SK-N-MC (cell line): ENCODE measurements at regions not wholly inside any gene's neighbourhood (a gene's known extent, or its start where the extent isn't known, plus 50 kb on each side); places are given as distances from the start of the nearest gene placed in this dataset.
"Not testable (repeated sequence)": the region's sequence is repeated elsewhere in the genome, so short reads cannot be mapped to it uniquely, and the experiment has no call there.

Experiments
- DNase-seq: peaks from one replicate; pipeline ENCODE4 v3.0.0-alpha.2; 2011; ENCODE audit warnings: low read depth, low spot score
- H3K27ac ChIP-seq: fragments of 200-600 bp; sonication (generic); 2 replicates; pipeline ENCODE4 v1.5.1; 2016; ENCODE audit warnings: mixed run types
- H3K36me3 ChIP-seq: fragments of 200-600 bp; sonication (generic); 2 replicates; pipeline ENCODE4 v1.6.1; 2017; ENCODE audit warnings: antibody characterized with exemption, low read length, mixed read lengths; ENCODE audit not compliant: insufficient read depth
- H3K4me3 ChIP-seq: fragments of 200-600 bp; sonication (generic); 2 replicates; pipeline ENCODE4 v1.5.1; 2016
- H3K9ac ChIP-seq: fragments of 200-600 bp; sonication (generic); 2 replicates; pipeline ENCODE4 v1.8.0; 2017; ENCODE audit warnings: mixed run types, mixed read lengths; ENCODE audit not compliant: insufficient read length
- H3K9me3 ChIP-seq: fragments of 200-600 bp; sonication (generic); 2 replicates; pipeline ENCODE4 v1.6.1; 2017; ENCODE audit warnings: low read depth, mild to moderate bottlenecking, antibody characterized with exemption, low read length, moderate library complexity, mixed read lengths
- EZH2 ChIP-seq: fragments of 200-600 bp; sonication (generic); IDR thresholded peaks from one replicate; pipeline ENCODE4 v1.6.1; 2017; ENCODE audit warnings: antibody characterized with exemption
- FOXP2 ChIP-seq: optimal IDR thresholded peaks from 2 replicates; pipeline ENCODE3; 2011; ENCODE audit warnings: mild to moderate bottlenecking, moderate library complexity; ENCODE audit not compliant: insufficient read depth; ENCODE audit errors: extremely low read length, control extremely low read depth
- POLR2AphosphoS5 ChIP-seq: IDR thresholded peaks from 2 replicates; pipeline ENCODE4 v1.6.1; 2012; ENCODE audit warnings: mild to moderate bottlenecking, low read depth, low read length, borderline replicate concordance

- H3K9me3 ChIP-seq = no peaks in the 10 kb centered on the region
Observed at GRCh38 chr9:40914772-40915659, 213.5 kb downstream of the FOXD4L6 start.

GRCh38 chr9:40913928-40914673 is 214.4 kb downstream of the FOXD4L6 start:
- Histone ChIP-seq H3K36me3 (no peaks in the 10 kb centered on the region), H3K9me3 (no peaks in the 10 kb centered on the region), H3K9ac (no peak overlapping the region), H3K4me3 (no peak overlapping the region), H3K27ac (no peak overlapping the region)
- TF ChIP-seq EZH2 = no peak
- TF ChIP-seq POLR2AphosphoS5 = no peak
- no peak for TF ChIP-seq FOXP2
- DNase-seq = no peak

More at GRCh38 chr9:40914772-40915659, 213.5 kb downstream of the FOXD4L6 start:
- Histone ChIP-seq H3K9ac (no peak overlapping the region), H3K36me3 (no peaks in the 10 kb centered on the region), H3K27ac (no peak overlapping the region), H3K4me3 (no peak overlapping the region)
- TF ChIP-seq POLR2AphosphoS5 (no peak), FOXP2 (no peak), EZH2 (no peak)
- no peak for DNase-seq

- Histone ChIP-seq H3K9ac (no peak overlapping the region), H3K27ac (no peak overlapping the region), H3K9me3 (no peaks in the 10 kb centered on the region), H3K4me3 (no peak overlapping the region), H3K36me3 (no peaks in the 10 kb centered on the region)
- no peak for DNase-seq
- TF ChIP-seq POLR2AphosphoS5 (no peak), FOXP2 (no peak), EZH2 (no peak)
Observed at GRCh38 chr9:40913096-40913719, 215.3 kb downstream of the FOXD4L6 start.

DNA sequence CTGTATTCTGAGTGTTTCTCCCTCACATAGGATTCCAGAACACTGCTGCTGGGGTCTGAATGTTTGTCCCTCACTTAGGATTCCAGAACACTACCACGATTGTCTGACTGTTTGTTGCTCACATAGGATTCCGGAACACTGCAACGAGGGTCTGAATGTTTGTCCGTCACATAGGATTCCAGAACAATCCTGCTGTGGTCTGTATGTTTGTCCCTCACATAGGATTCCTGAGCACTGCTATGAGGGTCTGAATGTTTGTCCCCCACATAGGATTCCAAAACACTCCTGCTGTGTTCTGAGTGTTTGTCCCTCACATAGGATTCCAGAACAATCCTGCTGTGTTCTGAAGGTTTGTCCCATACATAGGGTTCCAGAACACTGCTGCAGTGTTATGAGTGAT is 215.8 kb downstream of the FOXD4L6 start:
- H3K27ac ChIP-seq, DNase-seq, H3K9ac ChIP-seq: not testable (repeated sequence)

DNA sequence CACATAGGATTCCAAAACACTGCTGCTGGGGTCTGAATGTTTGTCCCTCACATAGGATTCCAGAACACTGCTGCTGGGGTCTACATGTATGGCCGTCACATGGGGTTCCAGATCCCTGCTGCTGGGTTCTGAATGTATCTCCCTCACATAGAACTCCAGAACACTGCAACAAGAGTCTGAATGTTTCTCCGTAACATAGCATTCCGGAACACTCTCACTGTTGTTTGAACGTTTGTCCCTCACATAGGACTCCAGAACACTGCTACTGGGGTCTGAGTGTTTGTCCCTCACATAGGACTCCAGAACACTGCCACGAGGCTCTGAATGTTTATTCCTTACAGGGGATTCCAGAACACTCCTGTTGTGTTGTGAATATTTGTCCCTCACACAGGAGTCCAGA is 216.8 kb downstream of the FOXD4L6 start:
- no peak for DNase-seq
- no peak overlapping the region for H3K27ac ChIP-seq
- H3K9ac ChIP-seq = no peak overlapping the region
- H3K4me3 ChIP-seq = no peak overlapping the region
- no peaks in the 10 kb centered on the region for H3K9me3 ChIP-seq
- no peak for TF ChIP-seq POLR2AphosphoS5
- no peak for TF ChIP-seq FOXP2
- no peak for TF ChIP-seq EZH2
- no peaks in the 10 kb centered on the region for H3K36me3 ChIP-seq

More for the DNA sequence above, 215.8 kb downstream of the FOXD4L6 start:
- H3K9me3 ChIP-seq, H3K4me3 ChIP-seq, H3K36me3 ChIP-seq: not testable (repeated sequence)

- DNase-seq, H3K36me3 ChIP-seq, H3K9ac ChIP-seq, H3K4me3 ChIP-seq, H3K9me3 ChIP-seq, H3K27ac ChIP-seq: not testable (repeated sequence)
Observed at GRCh38 chr9:40910995-40911394, 217.5 kb downstream of the FOXD4L6 start.

- Histone ChIP-seq H3K9ac (no peak overlapping the region), H3K27ac (no peak overlapping the region), H3K4me3 (no peak overlapping the region), H3K36me3 (no peaks in the 10 kb centered on the region), H3K9me3 (no peaks in the 10 kb centered on the region)
- DNase-seq = no peak
- no peak for TF ChIP-seq EZH2
- TF ChIP-seq FOXP2 = no peak
- no peak for TF ChIP-seq POLR2AphosphoS5
Observed at GRCh38 chr9:40909821-40910220, 218.7 kb downstream of the FOXD4L6 start.

DNA sequence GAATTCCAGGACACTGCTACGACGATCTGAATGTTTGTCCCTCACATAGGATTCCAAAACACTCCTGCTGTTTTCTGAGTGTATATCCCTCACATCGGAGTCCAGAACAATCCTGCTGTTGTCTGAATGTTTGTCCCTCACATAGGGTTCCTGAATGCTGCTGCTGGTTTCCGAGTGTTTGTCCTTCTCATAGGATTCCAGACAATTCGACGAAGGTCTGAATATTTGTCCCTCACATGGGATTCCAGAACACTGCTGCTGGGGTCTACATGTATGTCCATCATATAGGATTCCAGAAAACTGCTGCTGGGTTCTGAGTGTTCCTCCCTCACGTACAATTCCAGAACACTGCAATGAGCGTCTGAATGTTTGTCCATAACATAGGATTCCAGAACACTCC is 219.4 kb downstream of the FOXD4L6 start:
- not testable (repeated sequence) for DNase-seq, H3K9me3 ChIP-seq, H3K36me3 ChIP-seq, H3K4me3 ChIP-seq, H3K27ac ChIP-seq, H3K9ac ChIP-seq
